ENCODE measurements at regions not wholly inside any gene's neighbourhood (a gene's known extent, or its start where the extent isn't known, plus 50 kb on each side); places are given as distances from the start of the nearest gene placed in this dataset.
"Not testable (repeated sequence)": the region's sequence is repeated elsewhere in the genome, so short reads cannot be mapped to it uniquely, and the experiment has no call there.

- H3K27ac Mint-ChIP-seq: no peak overlapping the region
- no peak overlapping the region for H3K4me3 Mint-ChIP-seq
- no peak for DNase-seq (ENCODE audit: low spot score)
- no peaks in the 10 kb centered on the region for H3K36me3 Mint-ChIP-seq (ENCODE audit: low read depth)
- peaks cover 7% of the 10 kb centered on the region for H3K27me3 Mint-ChIP-seq (ENCODE audit: insufficient read depth)
- no peaks in the 10 kb centered on the region for H3K9me3 Mint-ChIP-seq
- intact Hi-C loops (cut with micrococcal nuclease): no loop called here
- no peaks in the 10 kb centered on the region for H3K4me1 Mint-ChIP-seq (ENCODE audit: low read depth)
These were observed 85.5 kb upstream of the ZNF800 start for GRCh38 chr7:127478024-127478355.

GRCh38 chr7:127477295-127478023, 85.0 kb upstream of the ZNF800 start:
- intact Hi-C loops (cut with micrococcal nuclease): no loop called here
- H3K36me3 Mint-ChIP-seq (ENCODE audit: low read depth): no peaks in the 10 kb centered on the region
- H3K4me3 Mint-ChIP-seq: no peak overlapping the region
- no peak for DNase-seq (ENCODE audit: low spot score)
- no peaks in the 10 kb centered on the region for H3K4me1 Mint-ChIP-seq (ENCODE audit: low read depth)
- no peaks in the 10 kb centered on the region for H3K9me3 Mint-ChIP-seq
- no peak overlapping the region for H3K27ac Mint-ChIP-seq
- peaks cover 7% of the 10 kb centered on the region for H3K27me3 Mint-ChIP-seq (ENCODE audit: insufficient read depth)

GRCh38 chr7:127476618-127477017, 84.1 kb upstream of the ZNF800 start:
- no peak overlapping the region for H3K4me3 Mint-ChIP-seq
- intact Hi-C loops (cut with micrococcal nuclease): no loop called here

GRCh38 chr7:127474457-127474856, 81.9 kb upstream of the ZNF800 start:
- no peaks in the 10 kb centered on the region for H3K9me3 Mint-ChIP-seq
- H3K27me3 Mint-ChIP-seq (ENCODE audit: insufficient read depth): peaks cover 16% of the 10 kb centered on the region
- no peaks in the 10 kb centered on the region for H3K4me1 Mint-ChIP-seq (ENCODE audit: low read depth)
- no peak overlapping the region for H3K27ac Mint-ChIP-seq
- intact Hi-C loops (cut with micrococcal nuclease): no loop called here
- no peak overlapping the region for H3K4me3 Mint-ChIP-seq
- DNase-seq (ENCODE audit: low spot score): no peak
- H3K36me3 Mint-ChIP-seq (ENCODE audit: low read depth): no peaks in the 10 kb centered on the region

More at GRCh38 chr7:127476618-127477017, 84.1 kb upstream of the ZNF800 start:
- Mint-ChIP-seq H3K36me3 (ENCODE audit: low read depth) (no peaks in the 10 kb centered on the region), H3K27ac (no peak overlapping the region), H3K4me1 (ENCODE audit: low read depth) (no peaks in the 10 kb centered on the region), H3K9me3 (no peaks in the 10 kb centered on the region), H3K27me3 (ENCODE audit: insufficient read depth) (peaks cover 7% of the 10 kb centered on the region)
- no peak for DNase-seq (ENCODE audit: low spot score)

- peaks cover 16% of the 10 kb centered on the region for H3K27me3 Mint-ChIP-seq (ENCODE audit: insufficient read depth)
- no peaks in the 10 kb centered on the region for H3K9me3 Mint-ChIP-seq
These were observed 80.9 kb upstream of the ZNF800 start for GRCh38 chr7:127473409-127473808.

GRCh38 chr7:127460077-127460476, 67.6 kb upstream of the ZNF800 start:
- Mint-ChIP-seq H3K9me3 (peaks cover 3% of the 10 kb centered on the region), H3K27me3 (ENCODE audit: insufficient read depth) (peaks cover 15% of the 10 kb centered on the region), H3K27ac (no peak overlapping the region), H3K36me3 (ENCODE audit: low read depth) (no peaks in the 10 kb centered on the region), H3K4me3 (no peak overlapping the region), H3K4me1 (ENCODE audit: low read depth) (no peaks in the 10 kb centered on the region)
- DNase-seq (ENCODE audit: low spot score): no peak
- intact Hi-C loops (cut with micrococcal nuclease): no loop called here

More at GRCh38 chr7:127473409-127473808, 80.9 kb upstream of the ZNF800 start:
- no peak overlapping the region for H3K27ac Mint-ChIP-seq
- intact Hi-C loops (cut with micrococcal nuclease): no loop called here
- DNase-seq (ENCODE audit: low spot score): no peak
- no peaks in the 10 kb centered on the region for H3K36me3 Mint-ChIP-seq (ENCODE audit: low read depth)
- no peak overlapping the region for H3K4me3 Mint-ChIP-seq
- H3K4me1 Mint-ChIP-seq (ENCODE audit: low read depth): no peaks in the 10 kb centered on the region

- intact Hi-C loops (cut with micrococcal nuclease); H3K36me3 Mint-ChIP-seq (ENCODE audit: low read depth): not testable (repeated sequence)
These were observed 58.8 kb upstream of the ZNF800 start for GRCh38 chr7:127451258-127451657.

GRCh38 chr7:127448566-127448965, 56.1 kb upstream of the ZNF800 start:
- H3K27me3 Mint-ChIP-seq (ENCODE audit: insufficient read depth): peaks cover 36% of the 10 kb centered on the region
- H3K27ac Mint-ChIP-seq: no peak overlapping the region
- DNase-seq (ENCODE audit: low spot score): no peak
- no peaks in the 10 kb centered on the region for H3K36me3 Mint-ChIP-seq (ENCODE audit: low read depth)
- intact Hi-C loops (cut with micrococcal nuclease): no loop called here
- no peaks in the 10 kb centered on the region for H3K9me3 Mint-ChIP-seq
- H3K4me1 Mint-ChIP-seq (ENCODE audit: low read depth): no peaks in the 10 kb centered on the region
- no peak overlapping the region for H3K4me3 Mint-ChIP-seq

More at GRCh38 chr7:127451258-127451657, 58.8 kb upstream of the ZNF800 start:
- peaks cover 31% of the 10 kb centered on the region for H3K27me3 Mint-ChIP-seq (ENCODE audit: insufficient read depth)
- DNase-seq (ENCODE audit: low spot score); H3K4me1 Mint-ChIP-seq (ENCODE audit: low read depth); H3K27ac Mint-ChIP-seq; H3K4me3 Mint-ChIP-seq; H3K9me3 Mint-ChIP-seq: not testable (repeated sequence)

GRCh38 chr7:127447326-127447945, 54.9 kb upstream of the ZNF800 start:
- no peaks in the 10 kb centered on the region for H3K4me1 Mint-ChIP-seq (ENCODE audit: low read depth)
- no peaks in the 10 kb centered on the region for H3K36me3 Mint-ChIP-seq (ENCODE audit: low read depth)
- H3K4me3 Mint-ChIP-seq: no peak overlapping the region
- H3K9me3 Mint-ChIP-seq: no peaks in the 10 kb centered on the region
- DNase-seq (ENCODE audit: low spot score): peak; percentile 56
- H3K27me3 Mint-ChIP-seq (ENCODE audit: insufficient read depth): peaks cover 36% of the 10 kb centered on the region
- intact Hi-C loops (cut with micrococcal nuclease): loop anchor here (1.0 to 2.0 kb wide), 5 partner anchors 30 to 340 kb away; partner anchors contain the start of gene GRM8
- H3K27ac Mint-ChIP-seq: no peak overlapping the region

- DNase-seq (ENCODE audit: low spot score): no peak
- no peaks in the 10 kb centered on the region for H3K4me1 Mint-ChIP-seq (ENCODE audit: low read depth)
- no peaks in the 10 kb centered on the region for H3K9me3 Mint-ChIP-seq
- intact Hi-C loops (cut with micrococcal nuclease): loop anchor here (1.0 to 2.0 kb wide), 5 partner anchors 30 to 340 kb away; partner anchors contain the start of gene GRM8
- no peak overlapping the region for H3K27ac Mint-ChIP-seq
- no peak overlapping the region for H3K4me3 Mint-ChIP-seq
- no peaks in the 10 kb centered on the region for H3K36me3 Mint-ChIP-seq (ENCODE audit: low read depth)
- H3K27me3 Mint-ChIP-seq (ENCODE audit: insufficient read depth): peaks cover 38% of the 10 kb centered on the region
These were observed 54.3 kb upstream of the ZNF800 start for GRCh38 chr7:127446842-127447241.
